Mesothelial cell of epicardium (in vitro differentiated cells): ENCODE measurements at regions not wholly inside any gene's neighbourhood (a gene's known extent, or its start where the extent isn't known, plus 50 kb on each side); places are given as distances from the start of the nearest gene placed in this dataset.

ENCODE experiments used
- DNase-seq, 2 experiments: peaks; one replicate each; pipeline ENCODE4 v3.0.0; 2021; ENCODE audit warnings: low spot score in 2 of 2; ENCODE audit not compliant: unreplicated experiment in 2 of 2
- H3K27ac Mint-ChIP-seq: 2 replicates; pipeline ENCODE4 v1.8.0; 2021; ENCODE audit warnings: mixed read lengths
- H3K27me3 Mint-ChIP-seq: 2 replicates; pipeline ENCODE4 v1.8.0; 2021; ENCODE audit warnings: low read depth, mixed read lengths
- H3K36me3 Mint-ChIP-seq: 2 replicates; pipeline ENCODE4 v1.8.0; 2021; ENCODE audit warnings: mixed read lengths
- H3K4me1 Mint-ChIP-seq: 2 replicates; pipeline ENCODE4 v1.8.0; 2021; ENCODE audit warnings: mixed read lengths
- H3K4me3 Mint-ChIP-seq: 2 replicates; pipeline ENCODE4 v1.8.0; 2021; ENCODE audit warnings: mild to moderate bottlenecking, moderate library complexity, mixed read lengths
- H3K9me3 Mint-ChIP-seq: 2 replicates; pipeline ENCODE4 v1.8.0; 2021; ENCODE audit warnings: mixed read lengths
- TF ChIP-seq, protein P1 (sequence below): fragments of 200-600 bp; sonication (generic); IDR thresholded peaks from one replicate; pipeline ENCODE4 v1.5.0; 2021; ENCODE audit warnings: antibody characterized with exemption; ENCODE audit not compliant: unreplicated experiment

DNA sequence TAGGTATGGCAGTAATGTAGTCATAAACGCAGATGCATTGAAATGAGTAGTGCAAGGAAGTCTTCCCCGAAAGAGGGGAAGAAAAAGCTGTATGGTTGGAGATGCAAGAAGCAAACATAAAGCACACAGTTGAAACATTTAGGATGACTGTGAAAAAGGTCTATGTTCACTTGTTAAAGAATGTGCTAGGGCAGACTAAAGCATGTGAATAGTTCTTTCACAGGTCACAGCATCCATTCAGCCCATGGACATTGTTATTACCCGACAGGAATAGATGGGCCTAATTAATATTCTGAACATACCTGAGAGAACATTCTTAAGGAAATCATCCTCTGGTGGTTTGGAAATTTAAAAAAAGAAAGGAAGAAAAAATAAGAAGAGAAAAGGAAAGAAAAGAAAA, 595.2 kb downstream of the ZIC1 start:
- Mint-ChIP-seq H3K4me1 (no peaks in the 10 kb centered on the region), H3K36me3 (no peaks in the 10 kb centered on the region), H3K4me3 (no peak overlapping the region), H3K27me3 (no peaks in the 10 kb centered on the region), H3K27ac (no peak overlapping the region), H3K9me3 (peaks cover 4% of the 10 kb centered on the region)
- TF ChIP-seq, protein P1, sequence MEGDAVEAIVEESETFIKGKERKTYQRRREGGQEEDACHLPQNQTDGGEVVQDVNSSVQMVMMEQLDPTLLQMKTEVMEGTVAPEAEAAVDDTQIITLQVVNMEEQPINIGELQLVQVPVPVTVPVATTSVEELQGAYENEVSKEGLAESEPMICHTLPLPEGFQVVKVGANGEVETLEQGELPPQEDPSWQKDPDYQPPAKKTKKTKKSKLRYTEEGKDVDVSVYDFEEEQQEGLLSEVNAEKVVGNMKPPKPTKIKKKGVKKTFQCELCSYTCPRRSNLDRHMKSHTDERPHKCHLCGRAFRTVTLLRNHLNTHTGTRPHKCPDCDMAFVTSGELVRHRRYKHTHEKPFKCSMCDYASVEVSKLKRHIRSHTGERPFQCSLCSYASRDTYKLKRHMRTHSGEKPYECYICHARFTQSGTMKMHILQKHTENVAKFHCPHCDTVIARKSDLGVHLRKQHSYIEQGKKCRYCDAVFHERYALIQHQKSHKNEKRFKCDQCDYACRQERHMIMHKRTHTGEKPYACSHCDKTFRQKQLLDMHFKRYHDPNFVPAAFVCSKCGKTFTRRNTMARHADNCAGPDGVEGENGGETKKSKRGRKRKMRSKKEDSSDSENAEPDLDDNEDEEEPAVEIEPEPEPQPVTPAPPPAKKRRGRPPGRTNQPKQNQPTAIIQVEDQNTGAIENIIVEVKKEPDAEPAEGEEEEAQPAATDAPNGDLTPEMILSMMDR, result no peak
- DNase-seq, result no peak

DNA sequence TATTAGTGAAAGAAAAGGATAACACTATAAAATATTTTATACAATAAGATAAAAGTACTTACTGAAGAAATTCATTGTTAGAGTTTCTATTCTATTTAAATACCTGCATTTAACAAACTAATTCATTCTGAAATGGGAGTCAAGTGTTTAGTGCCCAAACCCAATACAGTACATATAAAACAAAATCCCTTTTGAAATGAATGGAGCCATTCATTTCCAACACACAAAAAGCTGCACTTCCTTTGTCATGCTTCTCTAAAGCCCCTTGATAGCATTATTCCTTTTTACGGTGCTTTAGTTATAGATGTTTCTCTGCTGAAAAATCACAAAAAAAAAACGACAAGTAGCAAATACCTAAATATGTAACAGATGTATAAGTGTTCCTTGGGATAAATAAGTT, 596.3 kb downstream of the ZIC1 start:
- Mint-ChIP-seq H3K4me1 (no peaks in the 10 kb centered on the region), H3K36me3 (no peaks in the 10 kb centered on the region), H3K4me3 (no peak overlapping the region)

DNA sequence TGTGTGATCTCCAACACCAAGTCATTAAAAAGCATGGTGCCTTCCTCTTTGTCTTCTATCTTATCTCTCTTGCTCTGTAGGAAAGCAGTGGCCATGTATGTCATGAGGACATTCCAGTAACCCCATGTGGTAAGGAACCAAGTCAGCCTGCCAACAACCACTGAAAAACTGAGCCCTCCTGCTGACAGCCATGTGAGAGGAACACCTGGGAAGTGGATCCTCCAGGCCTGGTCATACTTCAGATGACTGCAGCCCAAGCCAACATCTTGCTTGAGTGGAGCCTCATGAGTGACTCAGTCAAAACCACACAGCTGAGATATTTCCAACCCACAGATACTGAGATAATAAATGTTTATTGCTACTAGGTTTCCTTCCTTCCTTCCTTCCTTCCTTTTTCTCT, 597.3 kb downstream of the ZIC1 start:
- no peak for DNase-seq
- H3K4me3 Mint-ChIP-seq, result no peak overlapping the region

More for the DNA sequence above, 596.3 kb downstream of the ZIC1 start:
- DNase-seq, result no peak
- TF ChIP-seq, protein P1, result no peak
- H3K27ac Mint-ChIP-seq, result no peak overlapping the region
- H3K27me3 Mint-ChIP-seq, result no peaks in the 10 kb centered on the region
- no peaks in the 10 kb centered on the region for H3K9me3 Mint-ChIP-seq

DNA sequence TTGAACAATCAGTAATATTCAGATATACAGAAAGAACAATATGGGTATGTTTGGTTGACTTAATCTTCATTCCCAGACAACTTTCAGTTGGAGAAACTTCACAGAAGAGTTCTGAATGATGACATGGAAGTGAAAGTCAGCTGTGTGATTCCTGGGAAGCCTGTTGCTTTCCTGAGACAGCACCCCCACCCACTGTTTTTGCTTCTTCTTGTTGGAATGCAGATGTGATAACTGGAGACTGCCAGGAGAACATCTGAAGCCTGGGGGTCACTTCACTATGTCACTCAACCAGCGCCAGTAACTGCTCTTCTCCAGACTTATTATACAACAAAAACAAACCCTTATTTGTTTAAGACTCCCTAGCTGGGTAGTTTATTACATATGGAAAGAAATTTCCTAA, 599.4 kb downstream of the ZIC1 start:
- no peak overlapping the region for H3K27ac Mint-ChIP-seq

More for the DNA sequence above, 597.3 kb downstream of the ZIC1 start:
- Mint-ChIP-seq H3K27me3 (no peaks in the 10 kb centered on the region), H3K36me3 (no peaks in the 10 kb centered on the region), H3K9me3 (no peaks in the 10 kb centered on the region), H3K27ac (no peak overlapping the region), H3K4me1 (no peaks in the 10 kb centered on the region)
- TF ChIP-seq, protein P1, result no peak

DNA sequence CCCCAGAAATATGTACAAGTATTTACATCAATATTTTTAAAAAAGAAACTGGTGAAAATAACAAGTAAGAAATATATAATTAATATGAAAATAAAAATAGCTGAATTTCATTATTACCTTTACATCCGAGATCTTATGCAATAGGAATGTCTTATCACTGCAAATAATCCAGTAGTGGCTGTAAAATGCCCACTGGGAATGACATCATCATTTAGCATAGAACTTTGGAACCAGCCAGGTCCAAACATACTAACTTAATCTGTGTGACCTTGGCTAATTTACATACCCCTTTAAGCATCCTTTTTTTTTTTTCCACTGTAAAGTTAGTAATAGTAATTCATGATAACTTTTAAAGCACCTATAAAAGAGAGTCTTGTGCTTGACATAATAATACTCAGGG, 611.7 kb downstream of the ZIC1 start:
- H3K36me3 Mint-ChIP-seq, result no peaks in the 10 kb centered on the region
- TF ChIP-seq, protein P1, result no peak

More for the DNA sequence above, 599.4 kb downstream of the ZIC1 start:
- Mint-ChIP-seq H3K4me3 (no peak overlapping the region), H3K9me3 (no peaks in the 10 kb centered on the region), H3K4me1 (no peaks in the 10 kb centered on the region), H3K36me3 (no peaks in the 10 kb centered on the region), H3K27me3 (no peaks in the 10 kb centered on the region)
- TF ChIP-seq, protein P1, result no peak
- DNase-seq, result no peak

DNA sequence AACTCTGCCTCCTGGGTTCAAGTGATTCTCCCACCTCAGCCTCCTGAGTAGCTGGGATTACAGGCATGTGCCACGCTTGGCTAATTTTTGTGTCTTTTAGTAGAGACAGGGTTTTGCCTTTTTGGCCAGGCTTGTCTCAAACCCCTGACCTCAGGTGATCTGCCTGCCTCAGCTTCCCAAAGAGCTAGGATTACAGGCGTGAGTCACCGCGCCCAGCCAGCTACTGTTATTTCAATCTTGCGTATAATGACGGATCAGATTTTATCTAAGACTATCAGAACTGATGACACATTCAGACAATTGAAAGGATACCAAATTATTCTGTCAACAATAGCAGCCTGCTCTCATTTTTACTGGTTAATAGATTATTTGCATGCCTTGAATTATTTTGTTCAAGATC, 612.2 kb downstream of the ZIC1 start:
- no peak for DNase-seq
- no peak overlapping the region for H3K27ac Mint-ChIP-seq
- no peaks in the 10 kb centered on the region for H3K36me3 Mint-ChIP-seq
- H3K27me3 Mint-ChIP-seq, result no peaks in the 10 kb centered on the region
- no peak overlapping the region for H3K4me3 Mint-ChIP-seq
- TF ChIP-seq, protein P1, result no peak
- no peaks in the 10 kb centered on the region for H3K4me1 Mint-ChIP-seq
- peaks cover 24% of the 10 kb centered on the region for H3K9me3 Mint-ChIP-seq

More for the DNA sequence above, 611.7 kb downstream of the ZIC1 start:
- Mint-ChIP-seq H3K4me3 (no peak overlapping the region), H3K4me1 (no peaks in the 10 kb centered on the region), H3K9me3 (peaks cover 27% of the 10 kb centered on the region), H3K27ac (no peak overlapping the region), H3K27me3 (no peaks in the 10 kb centered on the region)
- DNase-seq, result no peak
